OCI-LY1 (cell line): ENCODE measurements at regions not wholly inside any gene's neighbourhood (a gene's known extent, or its start where the extent isn't known, plus 50 kb on each side); places are given as distances from the start of the nearest gene placed in this dataset.

Experiments
- EZH2 ChIP-seq: fragments of 200-600 bp; sonication (generic), shearing (Covaris generic); IDR thresholded peaks from 2 replicates; pipeline ENCODE4 v1.8.0; 2017; ENCODE audit warnings: borderline replicate concordance, mixed run types, mild to moderate bottlenecking, antibody characterized with exemption, low read length, moderate library complexity, mixed read lengths
- TF ChIP-seq, protein P1 (sequence below): fragments of 200-600 bp; sonication (generic), shearing (Covaris generic); IDR thresholded peaks from 2 replicates; pipeline ENCODE4 v1.5.1; 2017; ENCODE audit warnings: mild to moderate bottlenecking, antibody characterized with exemption, low read length, moderate library complexity, mixed read lengths

DNA sequence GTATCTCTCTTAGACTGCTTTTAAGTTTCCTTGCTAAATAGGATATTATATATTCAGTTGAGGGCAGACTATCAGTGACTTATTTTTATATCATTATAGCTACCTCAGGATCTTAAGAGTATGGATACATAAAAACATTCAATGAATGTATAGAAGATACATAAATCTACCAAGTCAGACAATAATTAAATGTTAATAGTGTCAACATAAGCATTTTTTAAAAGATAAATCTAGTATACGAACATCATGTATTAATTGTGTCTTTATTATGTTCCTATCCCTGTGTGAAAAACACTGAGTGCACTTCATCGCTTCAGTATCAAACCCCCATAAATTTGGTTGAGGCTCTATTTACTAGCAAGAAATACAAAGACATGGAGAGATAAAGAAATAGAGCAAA, 242.8 kb downstream of the CRPPA start:
- TF ChIP-seq, protein P1, sequence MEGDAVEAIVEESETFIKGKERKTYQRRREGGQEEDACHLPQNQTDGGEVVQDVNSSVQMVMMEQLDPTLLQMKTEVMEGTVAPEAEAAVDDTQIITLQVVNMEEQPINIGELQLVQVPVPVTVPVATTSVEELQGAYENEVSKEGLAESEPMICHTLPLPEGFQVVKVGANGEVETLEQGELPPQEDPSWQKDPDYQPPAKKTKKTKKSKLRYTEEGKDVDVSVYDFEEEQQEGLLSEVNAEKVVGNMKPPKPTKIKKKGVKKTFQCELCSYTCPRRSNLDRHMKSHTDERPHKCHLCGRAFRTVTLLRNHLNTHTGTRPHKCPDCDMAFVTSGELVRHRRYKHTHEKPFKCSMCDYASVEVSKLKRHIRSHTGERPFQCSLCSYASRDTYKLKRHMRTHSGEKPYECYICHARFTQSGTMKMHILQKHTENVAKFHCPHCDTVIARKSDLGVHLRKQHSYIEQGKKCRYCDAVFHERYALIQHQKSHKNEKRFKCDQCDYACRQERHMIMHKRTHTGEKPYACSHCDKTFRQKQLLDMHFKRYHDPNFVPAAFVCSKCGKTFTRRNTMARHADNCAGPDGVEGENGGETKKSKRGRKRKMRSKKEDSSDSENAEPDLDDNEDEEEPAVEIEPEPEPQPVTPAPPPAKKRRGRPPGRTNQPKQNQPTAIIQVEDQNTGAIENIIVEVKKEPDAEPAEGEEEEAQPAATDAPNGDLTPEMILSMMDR, result no peak
- TF ChIP-seq EZH2, result no peak
